HFFc6 (cell line): ENCODE measurements at regions not wholly inside any gene's neighbourhood (a gene's known extent, or its start where the extent isn't known, plus 50 kb on each side); places are given as distances from the start of the nearest gene placed in this dataset.

ENCODE experiments used
- DNase-seq: peaks from one replicate; pipeline ENCODE4 v3.0.0-alpha.2; 2018
- H3K27ac Mint-ChIP-seq: 2 replicates; pipeline ENCODE4 v1.8.0; 2020; ENCODE audit warnings: mild to moderate bottlenecking, mixed read lengths
- H3K27me3 Mint-ChIP-seq: 2 replicates; pipeline ENCODE4 v1.8.0; 2021; ENCODE audit warnings: mild to moderate bottlenecking, moderate library complexity, mixed read lengths; ENCODE audit not compliant: insufficient read depth
- H3K36me3 Mint-ChIP-seq: 2 replicates; pipeline ENCODE4 v1.8.0; 2021; ENCODE audit warnings: low read depth, mixed read lengths
- H3K4me1 Mint-ChIP-seq: 2 replicates; pipeline ENCODE4 v1.8.0; 2020; ENCODE audit warnings: low read depth, mixed read lengths
- H3K4me3 Mint-ChIP-seq: 2 replicates; pipeline ENCODE4 v1.8.0; 2020; ENCODE audit warnings: mild to moderate bottlenecking, moderate library complexity, mixed read lengths
- H3K9me3 Mint-ChIP-seq: 2 replicates; pipeline ENCODE4 v1.8.0; 2020; ENCODE audit warnings: mild to moderate bottlenecking, mixed read lengths
- TF ChIP-seq, protein P1 (sequence below): fragments of 200-600 bp; sonication (generic); IDR thresholded peaks from 2 replicates; pipeline ENCODE4 v1.5.0; 2021; ENCODE audit warnings: antibody characterized with exemption, mild to moderate bottlenecking

DNA sequence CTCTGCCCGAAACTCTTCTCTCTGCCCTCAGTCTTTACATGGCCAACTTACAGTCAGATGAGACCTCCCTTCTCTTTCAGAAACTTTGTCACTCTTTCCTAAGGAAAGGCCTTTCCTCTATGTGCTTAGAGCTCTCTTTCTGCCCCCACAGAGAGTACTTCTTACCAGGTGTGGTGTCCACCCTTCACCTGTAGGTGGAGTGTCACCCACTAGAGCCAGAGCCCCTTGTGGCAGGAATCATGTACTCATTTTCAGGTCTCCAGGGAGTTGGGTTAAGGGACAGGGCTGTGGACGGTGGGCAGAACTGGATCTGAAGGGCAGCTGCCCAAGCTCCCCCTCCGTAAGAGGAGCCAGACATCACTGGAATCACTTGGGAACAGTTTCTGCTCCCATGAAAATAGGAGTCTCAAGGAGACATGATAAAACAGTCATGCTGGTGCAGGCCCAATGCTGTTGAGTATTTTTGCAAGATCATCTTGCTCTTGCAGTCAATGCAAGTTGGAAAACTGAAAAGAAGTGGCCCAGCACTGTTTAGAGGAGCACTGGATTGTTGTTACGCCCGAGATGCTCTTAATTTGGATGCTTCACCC lies 436.7 kb downstream of the ZSWIM6 start:
- Mint-ChIP-seq H3K4me3 (no peak overlapping the region), H3K36me3 (no peaks in the 10 kb centered on the region), H3K9me3 (no peaks in the 10 kb centered on the region), H3K27ac (no peak overlapping the region), H3K4me1 (no peaks in the 10 kb centered on the region), H3K27me3 (peaks cover 2% of the 10 kb centered on the region)
- TF ChIP-seq, protein P1, sequence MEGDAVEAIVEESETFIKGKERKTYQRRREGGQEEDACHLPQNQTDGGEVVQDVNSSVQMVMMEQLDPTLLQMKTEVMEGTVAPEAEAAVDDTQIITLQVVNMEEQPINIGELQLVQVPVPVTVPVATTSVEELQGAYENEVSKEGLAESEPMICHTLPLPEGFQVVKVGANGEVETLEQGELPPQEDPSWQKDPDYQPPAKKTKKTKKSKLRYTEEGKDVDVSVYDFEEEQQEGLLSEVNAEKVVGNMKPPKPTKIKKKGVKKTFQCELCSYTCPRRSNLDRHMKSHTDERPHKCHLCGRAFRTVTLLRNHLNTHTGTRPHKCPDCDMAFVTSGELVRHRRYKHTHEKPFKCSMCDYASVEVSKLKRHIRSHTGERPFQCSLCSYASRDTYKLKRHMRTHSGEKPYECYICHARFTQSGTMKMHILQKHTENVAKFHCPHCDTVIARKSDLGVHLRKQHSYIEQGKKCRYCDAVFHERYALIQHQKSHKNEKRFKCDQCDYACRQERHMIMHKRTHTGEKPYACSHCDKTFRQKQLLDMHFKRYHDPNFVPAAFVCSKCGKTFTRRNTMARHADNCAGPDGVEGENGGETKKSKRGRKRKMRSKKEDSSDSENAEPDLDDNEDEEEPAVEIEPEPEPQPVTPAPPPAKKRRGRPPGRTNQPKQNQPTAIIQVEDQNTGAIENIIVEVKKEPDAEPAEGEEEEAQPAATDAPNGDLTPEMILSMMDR: peak; percentile 78
- DNase-seq: peak; percentile 25

DNA sequence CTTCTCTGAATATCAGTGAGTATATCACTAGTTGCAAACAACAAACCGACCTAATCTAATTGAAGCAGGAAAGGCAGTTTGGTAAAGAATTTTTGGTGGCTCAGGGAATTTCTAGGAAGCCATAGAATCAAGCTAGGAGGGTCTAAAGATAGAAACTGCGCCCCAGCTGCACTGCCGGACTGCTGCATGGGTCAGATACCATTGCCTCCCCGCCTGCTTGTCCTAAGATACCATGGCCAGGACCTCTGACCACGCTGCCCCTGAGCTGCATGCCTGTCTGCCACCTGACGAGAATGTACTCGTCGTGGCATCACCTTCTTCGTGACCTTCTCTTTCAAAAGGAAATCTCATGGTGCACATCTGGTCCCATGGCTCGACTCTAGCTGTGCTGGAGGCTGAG lies 439.0 kb downstream of the ZSWIM6 start:
- Mint-ChIP-seq H3K9me3 (no peaks in the 10 kb centered on the region), H3K27me3 (peaks cover 2% of the 10 kb centered on the region)
- TF ChIP-seq, protein P1: no peak

DNA sequence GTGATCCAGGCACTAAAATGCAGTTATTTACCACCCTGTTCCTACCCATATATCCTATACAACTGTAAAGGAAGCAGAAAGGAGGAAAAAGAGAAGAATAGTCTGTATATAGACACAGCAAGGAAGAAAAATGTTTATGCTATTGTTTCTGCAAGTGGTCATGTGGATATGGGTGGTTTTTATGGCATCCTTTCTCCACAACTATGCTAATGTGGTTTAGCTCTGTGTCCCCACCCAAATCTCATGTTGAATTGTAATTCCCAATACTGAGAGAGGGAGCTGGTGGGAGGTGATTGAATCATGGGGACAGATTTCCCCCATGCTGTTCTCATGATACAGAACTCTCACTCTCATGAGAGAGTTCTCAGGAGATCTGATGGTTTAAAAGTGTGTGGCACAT lies 439.8 kb downstream of the ZSWIM6 start:
- Mint-ChIP-seq H3K9me3 (no peaks in the 10 kb centered on the region), H3K27ac (no peak overlapping the region), H3K27me3 (peaks cover 2% of the 10 kb centered on the region), H3K4me3 (no peak overlapping the region), H3K36me3 (no peaks in the 10 kb centered on the region), H3K4me1 (no peaks in the 10 kb centered on the region)
- TF ChIP-seq, protein P1: no peak
- no peak for DNase-seq

More for the DNA sequence above, 439.0 kb downstream of the ZSWIM6 start:
- Mint-ChIP-seq H3K36me3 (no peaks in the 10 kb centered on the region), H3K4me3 (no peak overlapping the region), H3K27ac (no peak overlapping the region), H3K4me1 (no peaks in the 10 kb centered on the region)
- no peak for DNase-seq

DNA sequence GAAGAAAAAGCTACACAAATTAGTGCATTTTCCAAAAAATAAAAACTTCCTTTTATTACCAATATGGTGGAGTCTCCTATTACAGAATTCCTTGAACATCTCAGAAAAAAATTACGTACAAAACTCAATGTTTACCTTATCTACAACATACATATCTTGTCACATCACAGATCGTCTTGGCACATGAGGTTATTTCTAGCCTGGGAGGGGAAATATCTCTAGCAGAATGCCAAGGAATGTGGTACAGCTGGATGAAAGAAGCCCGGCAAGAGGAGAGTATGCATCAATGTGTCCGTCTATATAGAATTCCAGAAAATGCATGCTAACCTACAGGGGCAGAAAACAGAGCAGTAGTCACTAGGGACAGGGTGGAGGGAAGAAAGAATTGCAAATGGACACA lies 443.8 kb downstream of the ZSWIM6 start:
- Mint-ChIP-seq H3K36me3 (no peaks in the 10 kb centered on the region), H3K4me1 (no peaks in the 10 kb centered on the region), H3K9me3 (no peaks in the 10 kb centered on the region), H3K4me3 (no peak overlapping the region), H3K27me3 (peaks cover 3% of the 10 kb centered on the region), H3K27ac (no peak overlapping the region)
- TF ChIP-seq, protein P1: no peak
- DNase-seq: no peak

DNA sequence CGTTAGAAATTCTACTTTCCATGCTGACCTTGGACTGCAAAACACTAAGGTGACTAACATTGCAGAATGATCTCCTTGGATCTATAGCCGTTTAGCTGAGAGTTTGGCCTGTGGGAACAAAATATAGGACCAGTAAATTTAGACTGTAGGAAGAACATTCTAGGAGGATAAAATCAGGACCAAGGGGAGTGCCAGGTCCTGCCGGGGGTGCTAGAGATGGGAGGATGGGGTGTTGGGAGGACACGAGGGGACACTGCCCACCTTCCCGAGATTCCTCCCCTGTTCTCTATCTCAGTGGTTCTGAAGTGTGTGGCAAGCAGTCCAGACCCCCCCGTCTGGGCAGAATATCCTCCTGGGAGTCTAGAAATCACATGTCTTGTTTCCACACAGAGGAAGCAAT lies 445.2 kb downstream of the ZSWIM6 start:
- Mint-ChIP-seq H3K27ac (no peak overlapping the region), H3K36me3 (no peaks in the 10 kb centered on the region), H3K4me3 (no peak overlapping the region), H3K27me3 (peaks cover 4% of the 10 kb centered on the region), H3K4me1 (no peaks in the 10 kb centered on the region), H3K9me3 (no peaks in the 10 kb centered on the region)
- no peak for DNase-seq
- TF ChIP-seq, protein P1: no peak

DNA sequence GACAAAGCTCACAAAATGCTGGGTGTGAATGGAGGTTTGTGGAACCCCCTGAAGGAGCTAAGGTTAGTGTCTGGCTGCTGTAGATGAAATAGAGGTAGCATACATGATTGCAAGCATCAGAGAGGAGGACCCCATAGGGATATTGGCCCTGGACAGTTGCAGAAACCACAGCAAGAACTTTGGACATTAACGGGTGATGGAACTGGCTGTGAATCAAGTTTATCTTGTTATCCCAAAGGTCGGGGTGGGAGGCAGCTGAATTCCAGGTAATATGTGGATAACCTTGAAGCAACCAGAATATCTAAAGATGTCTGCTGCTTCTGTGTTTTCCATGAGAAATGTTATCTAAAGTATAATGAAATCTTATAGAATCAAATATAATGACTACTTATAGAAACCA lies 447.7 kb downstream of the ZSWIM6 start:
- DNase-seq: no peak
- Mint-ChIP-seq H3K27me3 (peaks cover 4% of the 10 kb centered on the region), H3K36me3 (no peaks in the 10 kb centered on the region), H3K4me1 (no peaks in the 10 kb centered on the region), H3K4me3 (no peak overlapping the region), H3K9me3 (no peaks in the 10 kb centered on the region), H3K27ac (no peak overlapping the region)
- TF ChIP-seq, protein P1: no peak
